ENCODE measurements at regions not wholly inside any gene's neighbourhood (a gene's known extent, or its start where the extent isn't known, plus 50 kb on each side); places are given as distances from the start of the nearest gene placed in this dataset.

GRCh38 chr5:158552241-158552640 lies 547.5 kb downstream of the EBF1 start:
- no peak for FAIRE-seq

GRCh38 chr5:158549311-158549710 lies 550.4 kb downstream of the EBF1 start:
- no peak for FAIRE-seq

- FAIRE-seq: no peak
These were observed 553.0 kb downstream of the EBF1 start for GRCh38 chr5:158546748-158547147.

GRCh38 chr5:158545949-158546530 lies 553.7 kb downstream of the EBF1 start:
- FAIRE-seq: no peak

- FAIRE-seq: no peak
These were observed 555.1 kb downstream of the EBF1 start for GRCh38 chr5:158544388-158545339.

GRCh38 chr5:158543539-158544387 lies 556.0 kb downstream of the EBF1 start:
- FAIRE-seq: peak; percentile 81

- FAIRE-seq: no peak
These were observed 558.0 kb downstream of the EBF1 start for GRCh38 chr5:158541536-158542297.

GRCh38 chr5:158538506-158539074 lies 561.1 kb downstream of the EBF1 start:
- FAIRE-seq: no peak

GRCh38 chr5:158537366-158537765 lies 562.4 kb downstream of the EBF1 start:
- FAIRE-seq: no peak

GRCh38 chr5:158534203-158534602 lies 565.5 kb downstream of the EBF1 start:
- FAIRE-seq: no peak

GRCh38 chr5:158532739-158533138 lies 567.0 kb downstream of the EBF1 start:
- no peak for FAIRE-seq

- no peak for FAIRE-seq
These were observed 567.9 kb downstream of the EBF1 start for GRCh38 chr5:158531860-158532259.

GRCh38 chr5:158530115-158530514 lies 569.6 kb downstream of the EBF1 start:
- FAIRE-seq: no peak

GRCh38 chr5:158529454-158529853 lies 570.3 kb downstream of the EBF1 start:
- FAIRE-seq: no peak

GRCh38 chr5:158525663-158526062 lies 574.1 kb downstream of the EBF1 start:
- no peak for FAIRE-seq

- no peak for FAIRE-seq
These were observed 575.6 kb downstream of the EBF1 start for GRCh38 chr5:158524070-158524469.

GRCh38 chr5:158522776-158523175 lies 576.9 kb downstream of the EBF1 start:
- FAIRE-seq: no peak

- FAIRE-seq: no peak
These were observed 577.7 kb downstream of the EBF1 start for GRCh38 chr5:158521995-158522394.

GRCh38 chr5:158519433-158520021 lies 580.2 kb downstream of the EBF1 start:
- no peak for FAIRE-seq

GRCh38 chr5:158516521-158516920 lies 583.2 kb downstream of the EBF1 start:
- no peak for FAIRE-seq

GRCh38 chr5:158514986-158515359 lies 584.7 kb downstream of the EBF1 start:
- no peak for FAIRE-seq
